HG03097 (cell line): ENCODE measurements at regions not wholly inside any gene's neighbourhood (a gene's known extent, or its start where the extent isn't known, plus 50 kb on each side); places are given as distances from the start of the nearest gene placed in this dataset.

Experiments used
- ATAC-seq: cut with Tn5 transposase; IDR thresholded peaks from one replicate; pipeline ENCODE4 v1.9.1; 2021; ENCODE audit not compliant: unreplicated experiment, low FRiP score

DNA sequence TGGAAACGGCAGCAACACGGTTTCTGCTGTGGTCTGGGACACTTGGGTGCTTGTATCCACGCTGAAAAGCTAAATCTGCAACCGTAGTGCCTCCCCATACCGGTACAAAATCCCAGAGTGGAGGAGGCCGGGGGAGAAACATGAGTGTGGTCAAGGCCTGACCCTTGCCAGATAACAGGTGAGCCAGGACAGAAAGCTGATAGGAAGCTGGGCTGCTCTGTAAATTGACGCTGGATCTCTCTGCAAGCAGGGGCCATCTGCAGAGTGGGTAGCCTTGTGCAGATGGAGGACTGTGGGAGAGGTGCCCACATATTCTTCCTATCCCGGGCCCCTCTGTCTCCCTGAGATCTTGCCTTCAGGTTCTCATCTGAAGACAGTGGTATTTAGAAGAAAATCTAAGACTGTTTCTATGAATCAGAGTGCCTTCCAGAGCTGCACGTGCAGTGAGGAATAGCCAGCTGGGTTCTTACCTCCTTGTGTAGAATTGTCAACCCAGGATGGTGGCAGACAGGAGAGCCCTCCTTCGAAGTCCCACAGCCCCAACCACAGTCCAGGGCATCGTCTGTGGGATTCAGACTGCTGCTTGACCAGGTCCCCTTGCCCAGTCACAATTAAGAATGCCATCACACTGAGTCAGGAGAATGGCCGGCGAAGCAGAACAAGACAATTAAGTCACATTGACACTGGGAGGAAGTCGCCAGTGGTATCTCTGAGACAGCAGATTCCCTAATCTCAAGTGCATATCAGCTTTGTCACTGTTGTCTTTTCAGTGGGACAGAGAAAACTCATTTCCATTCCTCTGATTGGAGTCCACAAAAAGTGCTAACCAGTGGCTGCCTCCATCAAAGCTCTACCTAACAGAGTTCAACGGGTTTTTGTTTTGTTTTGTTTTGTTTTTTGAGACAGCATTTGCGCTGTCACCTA is 100.0 kb upstream of the RIPOR2 start:
- peak; percentile 29 for ATAC-seq

- no peak for ATAC-seq
Measured at GRCh38 chr6:25036461-25036860, 100.7 kb upstream of the RIPOR2 start.

DNA sequence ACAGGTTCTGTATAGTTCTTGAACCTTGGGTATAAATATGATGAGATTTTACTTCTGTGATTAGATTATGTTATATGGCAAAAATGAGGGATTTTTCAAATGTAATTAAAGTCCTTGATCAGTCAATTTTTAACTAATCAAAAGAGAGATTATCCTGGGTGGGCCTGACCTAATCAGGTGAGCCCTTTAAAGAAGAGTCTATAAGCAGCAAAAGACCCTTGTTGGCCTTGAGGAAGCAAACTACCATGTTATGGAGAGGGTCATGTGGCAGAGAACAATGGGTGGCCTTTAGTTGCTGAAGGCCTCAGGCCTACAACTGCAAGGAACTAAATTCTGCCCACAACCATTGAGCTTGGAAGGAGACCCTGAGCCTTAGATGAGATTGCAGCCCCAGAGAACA is 102.5 kb upstream of the RIPOR2 start:
- ATAC-seq, result no peak

- ATAC-seq, result no peak
Measured at GRCh38 chr6:25038999-25039398, 103.2 kb upstream of the RIPOR2 start.

DNA sequence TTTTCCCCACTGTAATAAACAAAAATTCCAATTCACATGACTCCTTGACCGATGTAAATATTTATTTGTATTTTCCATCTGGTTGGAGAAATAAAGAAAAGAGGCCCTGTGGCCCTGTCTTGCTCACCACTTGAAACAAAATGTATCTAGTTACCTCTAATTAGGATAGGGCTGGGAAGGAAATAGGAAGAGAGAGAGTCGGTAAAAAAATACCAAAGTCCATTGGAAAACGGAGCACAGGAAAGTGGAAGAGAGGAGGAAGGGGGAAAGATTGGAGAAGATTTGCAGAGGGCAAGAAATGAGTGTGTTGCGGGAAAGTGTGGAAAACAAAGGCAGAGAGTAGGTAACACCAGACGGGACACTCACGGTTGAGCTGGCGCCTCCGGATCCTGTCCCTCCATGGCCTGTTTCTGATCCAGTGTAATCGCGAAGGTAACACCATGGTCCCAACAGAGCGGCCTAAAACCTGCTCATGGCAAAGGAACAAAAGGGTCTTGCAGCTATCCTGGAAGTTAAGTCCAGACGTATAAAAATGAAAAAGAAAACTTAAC is 105.8 kb upstream of the RIPOR2 start:
- ATAC-seq, result peak; percentile 24

DNA sequence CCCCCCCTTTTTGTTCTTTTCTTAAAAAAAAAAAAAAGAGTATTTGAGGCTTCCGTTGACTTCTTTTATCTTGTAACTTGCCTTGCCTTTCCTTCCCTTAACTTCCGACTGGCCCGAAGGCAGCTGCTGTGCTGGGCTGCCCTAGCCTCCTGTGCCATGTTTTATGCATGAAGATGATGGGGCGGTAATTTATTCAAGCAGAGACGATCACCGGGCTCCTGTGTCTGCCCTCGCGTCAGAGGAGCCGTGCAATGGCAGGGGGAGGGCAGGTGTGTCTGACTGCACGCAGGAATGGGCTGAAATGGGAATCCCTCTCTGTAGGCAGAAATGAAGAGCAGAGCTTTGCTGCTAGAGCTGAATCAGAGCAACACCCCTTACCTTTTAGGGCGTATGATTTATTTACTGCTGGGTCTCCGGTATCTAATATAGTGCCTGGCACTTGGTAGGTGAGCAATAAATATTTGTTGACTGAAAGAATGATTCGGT is 106.3 kb upstream of the RIPOR2 start:
- peak; percentile 57 for ATAC-seq

DNA sequence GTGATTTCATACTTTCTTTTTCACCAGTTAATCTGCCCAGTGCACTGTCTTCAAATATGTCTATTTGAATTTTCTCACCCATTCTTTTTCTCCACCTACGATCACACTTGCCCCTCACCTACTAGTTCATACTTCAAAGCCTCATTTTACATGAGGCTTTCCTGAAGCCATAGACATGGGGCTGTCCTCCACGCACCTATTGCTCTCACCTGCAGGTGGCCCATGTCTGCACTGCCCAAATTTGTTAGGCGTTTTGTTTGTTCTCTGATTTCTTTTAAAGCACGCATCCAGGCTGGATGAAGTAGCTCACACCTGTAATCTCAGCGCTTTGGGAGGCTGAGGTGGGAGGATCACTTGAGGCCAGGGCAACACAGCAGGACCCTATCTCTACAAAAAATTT is 106.8 kb upstream of the RIPOR2 start:
- ATAC-seq, result no peak

DNA sequence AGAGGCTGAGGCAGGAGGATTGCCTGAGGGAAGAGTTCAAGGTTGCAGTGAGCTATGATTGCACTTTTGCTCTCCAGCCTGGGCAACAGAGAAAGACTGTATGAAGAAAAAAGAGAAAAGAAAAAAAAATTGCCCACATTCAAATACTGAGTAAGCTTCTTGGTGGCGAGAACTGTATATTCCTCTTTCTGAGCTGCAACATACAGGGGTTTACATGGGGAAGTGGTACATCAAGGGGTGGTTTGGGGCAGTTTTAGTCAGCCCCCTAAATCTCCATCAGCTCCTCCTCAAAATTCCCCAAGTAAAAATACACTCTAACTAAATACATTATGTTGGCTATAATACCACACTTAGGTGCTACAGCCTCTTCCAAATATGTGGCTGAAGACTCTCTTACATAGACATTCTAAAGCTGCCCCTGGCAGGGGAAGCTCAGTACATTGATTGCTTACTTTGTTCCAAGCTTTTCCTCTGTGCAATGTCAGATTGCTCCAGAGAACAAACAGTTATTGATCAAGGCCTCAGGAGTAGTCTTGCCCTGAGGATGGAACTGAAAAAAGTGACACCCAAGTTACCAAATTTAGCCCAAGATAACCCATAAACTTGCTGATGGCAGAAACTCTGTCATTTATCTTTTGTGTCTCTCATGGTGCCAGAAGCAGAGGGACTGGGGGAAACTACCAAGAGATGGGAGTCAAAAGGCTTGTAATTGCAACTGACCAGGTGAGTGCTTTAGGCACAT is 107.4 kb upstream of the RIPOR2 start:
- no peak for ATAC-seq

DNA sequence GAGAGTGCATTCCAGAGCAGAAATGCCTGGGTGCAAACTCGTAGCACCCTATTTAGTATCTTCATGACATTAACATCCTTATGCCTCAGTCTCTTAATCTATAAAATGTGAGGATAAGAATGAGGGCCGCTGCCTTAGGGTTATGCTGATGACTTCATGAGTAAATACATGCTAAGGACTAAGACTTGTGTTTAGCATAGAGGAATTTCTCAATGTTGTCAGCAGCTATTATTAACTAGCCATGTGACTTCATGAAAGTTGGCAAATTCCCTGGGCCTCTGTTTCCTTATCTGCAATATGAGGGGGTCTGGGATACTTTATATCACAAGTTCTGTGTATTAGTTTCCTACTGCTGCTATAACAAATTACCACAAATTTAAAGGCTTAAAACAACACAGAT is 108.1 kb upstream of the RIPOR2 start:
- no peak for ATAC-seq

GRCh38 chr6:25046942-25047341 is 111.2 kb upstream of the RIPOR2 start:
- no peak for ATAC-seq

DNA sequence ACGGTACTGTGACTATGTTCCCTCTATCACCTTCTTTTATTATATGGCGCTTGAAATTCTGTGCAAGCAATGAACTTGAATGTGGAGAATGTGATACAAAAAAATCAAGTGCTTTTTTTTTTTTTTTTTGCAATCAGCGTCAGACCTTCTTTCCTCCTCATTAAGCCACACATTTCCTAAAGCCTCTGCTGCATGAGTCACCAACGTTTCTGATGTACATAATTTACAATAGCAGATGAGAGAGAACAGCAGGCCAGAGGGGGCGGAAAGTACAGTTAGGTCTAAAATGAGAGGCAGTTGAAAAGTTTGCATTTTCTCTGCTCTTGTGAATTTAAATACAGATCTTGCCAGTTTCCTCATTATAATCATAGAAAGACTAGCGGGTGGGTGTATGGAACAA is 114.6 kb upstream of the RIPOR2 start:
- no peak for ATAC-seq

GRCh38 chr6:25051083-25051482 is 115.3 kb upstream of the RIPOR2 start:
- no peak for ATAC-seq

DNA sequence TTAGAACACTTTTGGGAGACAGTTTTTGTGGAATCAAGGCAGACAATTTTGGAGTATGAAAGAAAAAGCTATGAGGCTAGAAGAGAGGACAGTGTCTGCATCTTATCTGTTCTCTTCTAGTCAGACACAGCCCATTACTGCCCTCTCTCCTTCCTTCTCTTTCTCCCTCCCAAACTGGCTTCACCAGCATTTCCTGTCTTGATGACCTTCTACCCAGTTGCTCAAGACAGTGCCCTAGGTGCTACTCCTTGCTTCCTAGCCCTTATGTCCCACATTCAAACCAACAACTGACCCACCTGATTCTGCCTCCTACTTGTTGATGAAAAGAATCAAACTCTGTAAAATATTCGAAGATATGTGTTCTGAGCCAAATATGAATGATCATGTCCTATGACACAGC is 116.4 kb upstream of the RIPOR2 start:
- no peak for ATAC-seq

DNA sequence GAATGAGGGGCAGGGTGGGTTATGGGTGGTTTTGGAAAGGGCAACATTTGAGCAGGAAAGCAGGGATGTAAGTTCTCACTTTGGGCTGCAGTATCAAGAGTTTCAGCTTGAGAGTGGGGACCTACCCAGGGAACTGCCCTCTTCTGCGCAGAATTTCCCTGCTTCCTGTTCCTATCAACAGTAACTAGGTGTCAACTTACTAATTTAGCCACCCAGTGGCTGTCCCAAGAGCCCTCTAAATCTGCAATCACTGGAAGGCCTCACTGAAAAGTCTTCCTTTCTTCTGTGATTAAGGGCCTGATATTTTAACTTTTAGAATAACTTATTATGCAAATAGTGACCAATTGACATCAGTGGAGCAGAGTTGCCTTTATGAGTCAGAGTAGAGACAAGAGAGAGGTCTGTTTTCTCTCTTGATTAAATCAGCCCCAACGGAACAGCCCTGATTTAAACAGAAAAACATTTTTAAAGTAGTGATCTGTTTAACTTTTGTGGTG is 118.2 kb upstream of the RIPOR2 start:
- peak; percentile 76 for ATAC-seq

GRCh38 chr6:25054469-25054868 is 118.7 kb upstream of the RIPOR2 start:
- no peak for ATAC-seq

GRCh38 chr6:25056130-25056529 is 120.4 kb upstream of the RIPOR2 start:
- peak; percentile 68 for ATAC-seq

- no peak for ATAC-seq
Measured at GRCh38 chr6:25057111-25057905, 121.5 kb upstream of the RIPOR2 start.

DNA sequence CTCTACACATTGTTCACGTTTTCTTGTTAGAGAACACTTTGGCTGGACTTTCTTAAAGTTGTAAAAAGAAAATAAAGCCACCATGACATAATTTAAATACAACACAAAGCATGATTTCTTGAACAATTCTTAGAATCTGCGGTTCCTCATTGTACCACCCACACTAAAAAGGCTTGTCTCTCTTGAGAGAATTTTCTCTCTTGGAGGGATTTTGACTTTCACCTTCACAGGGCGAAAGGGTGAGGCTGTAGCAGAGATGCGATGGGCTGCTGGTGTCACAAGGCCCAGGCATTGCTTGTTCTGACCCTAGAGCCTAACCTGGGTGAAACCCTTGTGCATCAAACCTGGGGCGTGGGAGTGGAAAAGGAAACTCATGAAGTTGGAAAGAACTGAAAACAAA is 122.7 kb upstream of the RIPOR2 start:
- ATAC-seq, result no peak

DNA sequence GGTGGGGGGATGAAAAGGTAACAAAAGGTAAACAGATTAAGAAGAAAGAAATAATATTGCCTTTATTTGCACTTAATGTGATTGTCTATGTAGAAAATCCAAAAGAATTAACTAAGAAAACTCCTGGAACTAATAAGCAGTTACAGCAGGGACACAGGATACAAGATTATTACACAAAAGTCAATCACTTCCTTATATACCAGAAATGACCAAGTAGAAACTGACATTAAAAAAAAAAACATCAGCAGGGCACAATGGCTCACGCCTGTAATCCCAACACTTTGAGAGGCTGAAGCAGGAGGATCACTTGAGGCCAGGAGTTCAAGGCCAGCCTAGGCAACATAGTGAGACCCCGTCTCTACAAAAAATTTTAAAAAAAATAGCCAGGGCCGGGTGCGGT is 123.2 kb upstream of the RIPOR2 start:
- ATAC-seq, result no peak

GRCh38 chr6:25060522-25060921 is 124.8 kb upstream of the RIPOR2 start:
- no peak for ATAC-seq
